NB4 (cell line): ENCODE measurements at regions not wholly inside any gene's neighbourhood (a gene's known extent, or its start where the extent isn't known, plus 50 kb on each side); places are given as distances from the start of the nearest gene placed in this dataset.

ENCODE experiments used
- POLR2A ChIP-seq: IDR thresholded peaks from 2 replicates; pipeline ENCODE4 v1.6.1; 2011; ENCODE audit warnings: mild to moderate bottlenecking; ENCODE audit not compliant: insufficient read length; ENCODE audit errors: extremely low read depth
- TF ChIP-seq, protein P1 (sequence below): IDR thresholded peaks from one replicate; pipeline ENCODE4 v1.5.1; 2012; ENCODE audit warnings: low read depth, low read length
- TF ChIP-seq, protein P2 (sequence below): IDR thresholded peaks from 2 replicates; pipeline ENCODE4 v1.6.1; 2011; ENCODE audit warnings: low read depth, low read length

DNA sequence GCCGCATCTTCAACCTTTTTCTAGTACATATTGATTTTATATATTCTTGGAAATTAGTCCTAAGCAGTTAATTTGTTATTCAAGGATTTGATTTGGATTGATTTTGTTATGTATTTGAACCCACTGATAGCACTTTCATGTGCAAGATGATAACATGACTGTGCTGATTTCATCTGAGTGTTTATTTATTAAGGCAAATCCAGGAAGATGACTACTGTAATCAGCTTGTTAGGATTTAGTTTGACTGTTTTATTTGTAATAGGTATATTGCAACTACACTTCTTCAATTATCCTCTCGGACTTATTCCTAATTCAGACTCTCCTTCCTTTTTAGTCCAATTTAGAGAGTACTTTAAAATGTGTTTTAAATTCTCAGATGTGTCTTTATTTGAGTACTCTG is 75.1 kb upstream of the PRKG1 start:
- TF ChIP-seq, protein P1, sequence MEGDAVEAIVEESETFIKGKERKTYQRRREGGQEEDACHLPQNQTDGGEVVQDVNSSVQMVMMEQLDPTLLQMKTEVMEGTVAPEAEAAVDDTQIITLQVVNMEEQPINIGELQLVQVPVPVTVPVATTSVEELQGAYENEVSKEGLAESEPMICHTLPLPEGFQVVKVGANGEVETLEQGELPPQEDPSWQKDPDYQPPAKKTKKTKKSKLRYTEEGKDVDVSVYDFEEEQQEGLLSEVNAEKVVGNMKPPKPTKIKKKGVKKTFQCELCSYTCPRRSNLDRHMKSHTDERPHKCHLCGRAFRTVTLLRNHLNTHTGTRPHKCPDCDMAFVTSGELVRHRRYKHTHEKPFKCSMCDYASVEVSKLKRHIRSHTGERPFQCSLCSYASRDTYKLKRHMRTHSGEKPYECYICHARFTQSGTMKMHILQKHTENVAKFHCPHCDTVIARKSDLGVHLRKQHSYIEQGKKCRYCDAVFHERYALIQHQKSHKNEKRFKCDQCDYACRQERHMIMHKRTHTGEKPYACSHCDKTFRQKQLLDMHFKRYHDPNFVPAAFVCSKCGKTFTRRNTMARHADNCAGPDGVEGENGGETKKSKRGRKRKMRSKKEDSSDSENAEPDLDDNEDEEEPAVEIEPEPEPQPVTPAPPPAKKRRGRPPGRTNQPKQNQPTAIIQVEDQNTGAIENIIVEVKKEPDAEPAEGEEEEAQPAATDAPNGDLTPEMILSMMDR, result no peak
- TF ChIP-seq POLR2A, result no peak
- TF ChIP-seq, protein P2, sequence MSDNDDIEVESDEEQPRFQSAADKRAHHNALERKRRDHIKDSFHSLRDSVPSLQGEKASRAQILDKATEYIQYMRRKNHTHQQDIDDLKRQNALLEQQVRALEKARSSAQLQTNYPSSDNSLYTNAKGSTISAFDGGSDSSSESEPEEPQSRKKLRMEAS, result no peak
